ENCODE measurements at regions not wholly inside any gene's neighbourhood (a gene's known extent, or its start where the extent isn't known, plus 50 kb on each side); places are given as distances from the start of the nearest gene placed in this dataset.

- ATAC-seq (no peak), DNase-seq (ENCODE audit: extremely low read depth in 1 of 4, low spot score in 3 of 4) (no peak), FAIRE-seq (no peak)
- Histone ChIP-seq H3K4me2 (ENCODE audit: insufficient read depth, low read length) (no peak overlapping the region), H3K9ac (ENCODE audit: insufficient read depth in 1 of 2, low read depth in 2 of 2, low read length in 2 of 2) (no peak overlapping the region), H3K4me3 (no peak overlapping the region), H3K27me3 (ENCODE audit: control insufficient read depth in 2 of 2, insufficient read depth in 2 of 2, low read length in 2 of 2) (peaks cover 54 to 85% of the 10 kb centered on the region in 2 experiments), H3K9me1 (ENCODE audit: control insufficient read depth, insufficient read depth, low read length) (no peaks in the 10 kb centered on the region), H3K36me3 (ENCODE audit: control insufficient read depth, insufficient read depth, low read length) (no peaks in the 10 kb centered on the region), H3K79me2 (ENCODE audit: control insufficient read depth, insufficient read depth, low read length) (no peaks in the 10 kb centered on the region), H4K20me1 (replicated peaks; ENCODE audit: control insufficient read depth, insufficient read depth, low read length) (peaks cover 15% of the 10 kb centered on the region; the same call in 1 of the 2 replicates), H3K4me1 (replicated peaks in 1 of 2; ENCODE audit: control insufficient read depth in 2 of 2, insufficient read depth in 2 of 2, low read length in 2 of 2) (peaks cover 3 to 8% of the 10 kb centered on the region in 2 experiments; a peak in 4 of 5 replicates), H3K9me3 (replicated peaks; ENCODE audit: control insufficient read depth, insufficient read depth, low read depth, low read length) (no peaks in the 10 kb centered on the region), H2AFZ (ENCODE audit: low read depth, low read length) (no peak overlapping the region), H3K27ac (ENCODE audit: extremely low read depth, low read depth, low read length) (no peak overlapping the region)
- in situ Hi-C loops (cut with MboI) (no loop called here), intact Hi-C loops (cut with micrococcal nuclease) (no loop called here)
- BruUV-seq (replicated peaks) = no TSS peak
- ChIA-PET CTCF (ENCODE audit: low intra/inter-chr PET ratio) (no interaction called here), POLR2A (interaction anchor here (0.6 kb wide), 1 partner anchor 167 kb away, joined by 4 read pairs; no protein-coding TSS in a partner anchor)
- WGBS (ENCODE audit: insufficient coverage, low coverage, missing lambda C conversion rate) = 8% methylated on average over 9 of the region's 10 CpGs
- TF ChIP-seq CTCFL (IDR thresholded peaks at IDR 0.05; ENCODE audit: borderline replicate concordance, insufficient read depth, low read depth, low read length, poor library complexity, severe bottlenecking) (no peak), FOS (IDR thresholded peaks at IDR 0.05; ENCODE audit: extremely low read depth, insufficient read length) (no peak), HMBOX1 (IDR thresholded peaks at IDR 0.05) (no peak), NFE2 (IDR thresholded peaks at IDR 0.05; ENCODE audit: low read depth) (no peak), ZNF280B (CRISPR knock-in tag; IDR thresholded peaks at IDR 0.05) (no peak)
Measured at GRCh38 chr6:167572106-167572505, 247.2 kb downstream of the TTLL2 start.
